Gastroesophageal sphincter (tissue), 4 donors: ENCODE measurements at regions not wholly inside any gene's neighbourhood (a gene's known extent, or its start where the extent isn't known, plus 50 kb on each side); places are given as distances from the start of the nearest gene placed in this dataset.
"Not testable (repeated sequence)": the region's sequence is repeated elsewhere in the genome, so short reads cannot be mapped to it uniquely, and the experiment has no call there.

ENCODE experiments used
- ATAC-seq: fragments of 150-250 bp; one replicate; pipeline ENCODE4 v1.9.1; 2016; ENCODE audit warnings: mild to moderate bottlenecking, moderate library complexity
- H3K27ac ChIP-seq, 4 donors: fragments of 200-600 bp; sonication (generic) in 3 of 4; 1 replicate in 3 of 4; 2 replicates in 1 of 4; pipeline ENCODE4 v1.5.1; 2016 to 2019
- H3K27me3 ChIP-seq: fragments of 200-600 bp; sonication (generic); one replicate; pipeline ENCODE4 v1.5.1; 2019
- H3K36me3 ChIP-seq, 2 donors: fragments of 200-600 bp; sonication (generic); one replicate each; pipeline ENCODE4 v1.5.1; 2019; ENCODE audit warnings: control low read depth in 1 of 2
- H3K4me1 ChIP-seq, 3 donors: fragments of 200-600 bp; sonication (generic); 1 replicate in 2 of 3; 2 replicates in 1 of 3; pipeline ENCODE4 v1.5.1; 2016 to 2019; ENCODE audit warnings: control low read depth in 2 of 3
- H3K4me3 ChIP-seq, 2 donors: fragments of 200-600 bp; sonication (generic); one replicate each; pipeline ENCODE4 v1.5.1; 2019; ENCODE audit warnings: mild to moderate bottlenecking in 1 of 2, moderate library complexity in 1 of 2
- H3K9me3 ChIP-seq, 3 donors: fragments of 200-600 bp; sonication (generic); one replicate each; pipeline ENCODE4 v1.5.1; 2017 to 2019; ENCODE audit warnings: control low read depth in 2 of 3
- EP300 ChIP-seq: sonication (generic); formaldehyde crosslinking; IDR thresholded peaks from one replicate; pipeline ENCODE4 v1.6.1; 2017; ENCODE audit warnings: antibody characterized with exemption, mild to moderate bottlenecking
- POLR2A ChIP-seq, 2 donors: fragments of 450-650 bp; IDR thresholded peaks; one replicate each; pipeline ENCODE4 v1.6.1; 2017; ENCODE audit warnings: antibody characterized with exemption in 2 of 2, mild to moderate bottlenecking in 2 of 2, moderate library complexity in 1 of 2
- POLR2AphosphoS5 ChIP-seq: sonication (generic); formaldehyde crosslinking; IDR thresholded peaks from one replicate; pipeline ENCODE4 v1.6.1; 2017; ENCODE audit warnings: antibody characterized with exemption
- WGBS, 2 donors: methylation state at CpG; one replicate each; pipeline ENCODE4 v1.1.5; 2018; ENCODE audit warnings: low coverage in 1 of 2; 5-methylcytosine and 5-hydroxymethylcytosine counted together
- TF ChIP-seq, protein P1 (sequence below), 4 experiments: fragments of 200-600 bp in 2 of 4; fragments of 450-650 bp in 2 of 4; sonication (generic) in 1 of 4; IDR thresholded peaks; one replicate each; pipeline ENCODE4 v1.5.1; 2017 to 2019; ENCODE audit warnings: antibody characterized with exemption in 4 of 4, mild to moderate bottlenecking in 2 of 4, moderate library complexity in 2 of 4

- ATAC-seq = no peak
- no peaks in the 10 kb centered on the region for H3K36me3 ChIP-seq
- H3K4me3 ChIP-seq = no peak overlapping the region
- H3K9me3 ChIP-seq = peaks cover 0 to 13% (median 0%) of the 10 kb centered on the region in 3 donors
- TF ChIP-seq POLR2AphosphoS5 (no peak), POLR2A (IDR thresholded peaks at IDR 0.05) (no peak), EP300 (no peak)
- TF ChIP-seq, protein P1, sequence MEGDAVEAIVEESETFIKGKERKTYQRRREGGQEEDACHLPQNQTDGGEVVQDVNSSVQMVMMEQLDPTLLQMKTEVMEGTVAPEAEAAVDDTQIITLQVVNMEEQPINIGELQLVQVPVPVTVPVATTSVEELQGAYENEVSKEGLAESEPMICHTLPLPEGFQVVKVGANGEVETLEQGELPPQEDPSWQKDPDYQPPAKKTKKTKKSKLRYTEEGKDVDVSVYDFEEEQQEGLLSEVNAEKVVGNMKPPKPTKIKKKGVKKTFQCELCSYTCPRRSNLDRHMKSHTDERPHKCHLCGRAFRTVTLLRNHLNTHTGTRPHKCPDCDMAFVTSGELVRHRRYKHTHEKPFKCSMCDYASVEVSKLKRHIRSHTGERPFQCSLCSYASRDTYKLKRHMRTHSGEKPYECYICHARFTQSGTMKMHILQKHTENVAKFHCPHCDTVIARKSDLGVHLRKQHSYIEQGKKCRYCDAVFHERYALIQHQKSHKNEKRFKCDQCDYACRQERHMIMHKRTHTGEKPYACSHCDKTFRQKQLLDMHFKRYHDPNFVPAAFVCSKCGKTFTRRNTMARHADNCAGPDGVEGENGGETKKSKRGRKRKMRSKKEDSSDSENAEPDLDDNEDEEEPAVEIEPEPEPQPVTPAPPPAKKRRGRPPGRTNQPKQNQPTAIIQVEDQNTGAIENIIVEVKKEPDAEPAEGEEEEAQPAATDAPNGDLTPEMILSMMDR (IDR thresholded peaks at IDR 0.05) = no peak
- no peaks in the 10 kb centered on the region for H3K27me3 ChIP-seq
- H3K27ac ChIP-seq = no peak overlapping the region
- no peaks in the 10 kb centered on the region for H3K4me1 ChIP-seq
- WGBS, 2 donors = 42 to 50% methylated on average over 1 of the region's 1 CpG
Observed at GRCh38 chr12:74241341-74241740, 296.3 kb upstream of the ATXN7L3B start.

DNA sequence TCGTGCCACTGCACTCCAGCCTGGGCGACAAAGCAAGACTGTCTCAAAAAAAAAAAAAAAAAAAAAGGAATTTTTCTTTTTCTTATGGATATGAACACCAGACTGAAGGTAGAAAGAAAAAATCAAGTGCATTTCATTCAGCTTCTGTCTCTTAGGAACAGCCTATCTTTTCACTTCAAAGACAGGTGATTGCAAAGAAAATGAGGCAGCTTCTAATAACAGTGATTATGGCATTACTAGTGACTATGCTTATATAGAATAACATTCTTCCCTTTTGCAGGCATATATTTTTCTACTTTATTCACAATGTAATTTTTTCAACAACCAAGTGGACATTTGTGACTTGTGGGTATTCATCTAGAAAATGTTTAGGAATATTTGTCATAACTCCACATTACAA, 295.5 kb upstream of the ATXN7L3B start:
- ATAC-seq = no peak
- 86% methylated on average over 1 of the region's 2 CpGs; no CpG with 5 or more reads in 1 of the 2 donors for WGBS, 2 donors
- TF ChIP-seq POLR2AphosphoS5 (no peak), EP300 (no peak), POLR2A (IDR thresholded peaks at IDR 0.05) (no peak)
- TF ChIP-seq, protein P1 (IDR thresholded peaks at IDR 0.05) = no peak
- peaks cover 0 to 13% (median 0%) of the 10 kb centered on the region in 3 donors for H3K9me3 ChIP-seq
- no peaks in the 10 kb centered on the region for H3K36me3 ChIP-seq
- H3K27me3 ChIP-seq = no peaks in the 10 kb centered on the region
- H3K4me1 ChIP-seq = no peaks in the 10 kb centered on the region
- no peak overlapping the region for H3K4me3 ChIP-seq
- H3K27ac ChIP-seq = no peak overlapping the region

DNA sequence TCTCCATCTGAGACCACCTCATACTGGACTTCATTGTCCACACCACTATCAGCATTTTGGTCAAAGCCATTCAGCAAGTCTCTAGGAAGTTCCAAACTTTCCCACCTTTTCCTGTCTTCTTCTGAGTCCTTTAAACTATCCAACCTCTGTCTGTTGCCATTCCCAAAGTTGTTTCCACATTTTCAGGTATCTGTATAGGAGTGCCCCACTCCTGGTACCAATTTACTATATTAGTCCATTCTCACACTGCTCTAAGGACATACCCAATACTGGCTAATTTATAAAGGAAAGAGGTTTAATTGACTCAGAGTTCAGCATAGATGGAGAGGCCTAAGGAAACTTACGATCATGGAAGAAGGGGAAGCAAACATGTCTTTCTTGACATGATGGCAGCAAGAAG, 292.2 kb upstream of the ATXN7L3B start:
- TF ChIP-seq POLR2A (IDR thresholded peaks at IDR 0.05) (no peak), EP300 (no peak), POLR2AphosphoS5 (no peak)
- TF ChIP-seq, protein P1 (IDR thresholded peaks at IDR 0.05) = no peak
- 82% methylated on average over 1 of the region's 1 CpG; no CpG with 5 or more reads in 1 of the 2 donors for WGBS, 2 donors
- Histone ChIP-seq H3K36me3 (no peaks in the 10 kb centered on the region), H3K27ac (no peak overlapping the region), H3K9me3 (no peaks in the 10 kb centered on the region), H3K4me1 (no peaks in the 10 kb centered on the region), H3K4me3 (no peak overlapping the region), H3K27me3 (no peaks in the 10 kb centered on the region)
- no peak for ATAC-seq

GRCh38 chr12:74250891-74251290, 286.7 kb upstream of the ATXN7L3B start:
- Histone ChIP-seq H3K27me3 (no peaks in the 10 kb centered on the region), H3K36me3 (no peaks in the 10 kb centered on the region), H3K9me3 (peaks cover 0 to 4% (median 0%) of the 10 kb centered on the region in 3 donors), H3K4me3 (no peak overlapping the region), H3K4me1 (no peaks in the 10 kb centered on the region), H3K27ac (no peak overlapping the region)
- no peak for ATAC-seq
- WGBS, 2 donors = 55 to 69% methylated on average over 1 of the region's 1 CpG
- no peak for TF ChIP-seq POLR2AphosphoS5

- not testable (repeated sequence) for H3K27ac ChIP-seq, H3K36me3 ChIP-seq, H3K4me1 ChIP-seq, H3K27me3 ChIP-seq, H3K9me3 ChIP-seq, ATAC-seq, H3K4me3 ChIP-seq
- WGBS, 2 donors = 83 to 94% methylated on average over 2 of the region's 4 CpGs
Observed at GRCh38 chr12:74253826-74254225, 283.8 kb upstream of the ATXN7L3B start.

- H3K9me3 ChIP-seq = peaks cover 0 to 4% (median 0%) of the 10 kb centered on the region in 3 donors
- H3K4me1 ChIP-seq = no peaks in the 10 kb centered on the region
- TF ChIP-seq EP300 (no peak), POLR2AphosphoS5 (no peak), POLR2A (IDR thresholded peaks at IDR 0.05) (no peak)
- TF ChIP-seq, protein P1 (IDR thresholded peaks at IDR 0.05) = no peak
- H3K27ac ChIP-seq = no peak overlapping the region
- no peaks in the 10 kb centered on the region for H3K36me3 ChIP-seq
- ATAC-seq = no peak
- no peak overlapping the region for H3K4me3 ChIP-seq
- H3K27me3 ChIP-seq = no peaks in the 10 kb centered on the region
Observed at GRCh38 chr12:74254784-74255183, 282.9 kb upstream of the ATXN7L3B start.
